NCI-H2107 treated with DMSO at 0.1 percent for 48 hours (cell line): ENCODE measurements at regions not wholly inside any gene's neighbourhood (a gene's known extent, or its start where the extent isn't known, plus 50 kb on each side); places are given as distances from the start of the nearest gene placed in this dataset.

Experiments
- DNase-seq: peaks from one replicate; lab custom pipeline; 2025; ENCODE audit not compliant: unreplicated experiment; lab: John Stamatoyannopoulos, UW

- DNase-seq: no peak
These were observed 148.8 kb upstream of the HS6ST1 start for GRCh38 chr2:128467321-128467969.

- DNase-seq: no peak
These were observed 149.7 kb upstream of the HS6ST1 start for GRCh38 chr2:128468186-128468920.

- no peak for DNase-seq
These were observed 150.5 kb upstream of the HS6ST1 start for GRCh38 chr2:128469203-128469602.

GRCh38 chr2:128469875-128470274 is 151.2 kb upstream of the HS6ST1 start:
- DNase-seq: no peak

GRCh38 chr2:128472789-128473174 is 154.1 kb upstream of the HS6ST1 start:
- DNase-seq: no peak

GRCh38 chr2:128473175-128474035 is 154.7 kb upstream of the HS6ST1 start:
- DNase-seq: no peak

GRCh38 chr2:128474036-128474955 is 155.6 kb upstream of the HS6ST1 start:
- DNase-seq: no peak

- no peak for DNase-seq
These were observed 156.3 kb upstream of the HS6ST1 start for GRCh38 chr2:128474962-128475361.

- DNase-seq: no peak
These were observed 157.0 kb upstream of the HS6ST1 start for GRCh38 chr2:128475427-128476211.

- DNase-seq: no peak
These were observed 158.6 kb upstream of the HS6ST1 start for GRCh38 chr2:128477026-128477820.

GRCh38 chr2:128477891-128478290 is 159.2 kb upstream of the HS6ST1 start:
- no peak for DNase-seq

GRCh38 chr2:128485761-128486639 is 167.3 kb upstream of the HS6ST1 start:
- no peak for DNase-seq

- DNase-seq: no peak
These were observed 168.1 kb upstream of the HS6ST1 start for GRCh38 chr2:128486640-128487375.

- no peak for DNase-seq
These were observed 169.2 kb upstream of the HS6ST1 start for GRCh38 chr2:128487650-128488387.

GRCh38 chr2:128488434-128488833 is 169.8 kb upstream of the HS6ST1 start:
- no peak for DNase-seq

GRCh38 chr2:128489526-128490273 is 171.0 kb upstream of the HS6ST1 start:
- DNase-seq: no peak
